Common myeloid progenitor, CD34-positive (primary cell): ENCODE measurements at regions not wholly inside any gene's neighbourhood (a gene's known extent, or its start where the extent isn't known, plus 50 kb on each side); places are given as distances from the start of the nearest gene placed in this dataset.
A peak's percentile ranks its signal among the peaks of the same experiment; 100 is the strongest.
"Not testable (repeated sequence)": the region's sequence is repeated elsewhere in the genome, so short reads cannot be mapped to it uniquely, and the experiment has no call there.

Source experiments
- CTCF ChIA-PET: fragments of 350-600 bp; sonication (Branson Sonifier 250); formaldehyde crosslinking; loops from one replicate; lab custom pipeline; 2021; ENCODE audit warnings: antibody characterized with exemption; lab: Charles Lee
- POLR2A ChIA-PET: fragments of 350-600 bp; sonication (Branson Sonifier 250); formaldehyde crosslinking; loops from one replicate; lab custom pipeline; 2021; ENCODE audit warnings: antibody characterized with exemption; lab: Charles Lee
- DNase-seq, 3 donors: peaks; one replicate each; pipeline versions ENCODE4 v3.0.0 to v3.0.0-alpha.2; 2013
- H3K27ac ChIP-seq, 2 experiments: 1 replicate in 1 of 2; 2 replicates in 1 of 2; pipeline ENCODE4 v1.7.0; 2013; ENCODE audit warnings: inconsistent platforms in 2 of 2, low read length in 2 of 2, mild to moderate bottlenecking in 2 of 2, low read depth in 1 of 2, moderate library complexity in 1 of 2; ENCODE audit not compliant: severe bottlenecking in 2 of 2, insufficient read depth in 1 of 2, poor library complexity in 1 of 2
- H3K27me3 ChIP-seq, 5 experiments: replicated peaks in 2 of 5; 1 replicate in 3 of 5; 2 replicates in 2 of 5; pipeline versions ENCODE4 v1.6.1 to v1.7.0; 2013; ENCODE audit warnings: low read length in 4 of 5, mild to moderate bottlenecking in 2 of 5, moderate library complexity in 2 of 5, inconsistent platforms in 1 of 5; ENCODE audit not compliant: insufficient read depth in 5 of 5, control insufficient read depth in 4 of 5
- H3K36me3 ChIP-seq, 4 experiments: 1 replicate in 2 of 4; 2 replicates in 2 of 4; pipeline versions ENCODE4 v1.6.1 to v1.7.0; 2013; ENCODE audit warnings: low read length in 3 of 4, control low read depth in 1 of 4, mild to moderate bottlenecking in 1 of 4; ENCODE audit not compliant: control insufficient read depth in 4 of 4, insufficient read depth in 4 of 4
- H3K4me1 ChIP-seq, 4 experiments: 1 replicate in 3 of 4; 2 replicates in 1 of 4; pipeline versions ENCODE4 v1.6.1 to v1.7.1; 2013; ENCODE audit warnings: low read length in 3 of 4, mild to moderate bottlenecking in 3 of 4, control low read depth in 1 of 4, inconsistent platforms in 1 of 4, moderate library complexity in 1 of 4; ENCODE audit not compliant: control insufficient read depth in 4 of 4, insufficient read depth in 4 of 4; ENCODE audit errors: control extremely low read depth in 1 of 4
- H3K4me3 ChIP-seq, 7 experiments: 1 replicate in 4 of 7; 2 replicates in 3 of 7; pipeline versions ENCODE4 v1.5.1 to v1.7.0; 2013; ENCODE audit warnings: mild to moderate bottlenecking in 7 of 7, low read length in 6 of 7, moderate library complexity in 6 of 7, inconsistent platforms in 2 of 7, low read depth in 2 of 7, control low read depth in 1 of 7; ENCODE audit not compliant: insufficient read depth in 4 of 7, control insufficient read depth in 1 of 7; ENCODE audit errors: extremely low read depth in 1 of 7
- H3K9me3 ChIP-seq, 5 experiments: 1 replicate in 4 of 5; 2 replicates in 1 of 5; pipeline versions ENCODE4 v1.6.1 to v1.7.1; 2013; ENCODE audit warnings: low read length in 4 of 5, mild to moderate bottlenecking in 2 of 5, inconsistent platforms in 1 of 5, low read depth in 1 of 5, moderate library complexity in 1 of 5; ENCODE audit not compliant: control insufficient read depth in 4 of 5, insufficient read depth in 2 of 5; ENCODE audit errors: control extremely low read depth in 1 of 5
- WGBS: methylation state at CpG from one replicate; pipeline ENCODE4 v1.1.5; 2013; ENCODE audit not compliant: insufficient coverage; 5-methylcytosine and 5-hydroxymethylcytosine counted together

- H3K9me3 ChIP-seq, H3K4me1 ChIP-seq, H3K36me3 ChIP-seq, H3K4me3 ChIP-seq, H3K27ac ChIP-seq, DNase-seq, H3K27me3 ChIP-seq, POLR2A ChIA-PET: not testable (repeated sequence)
- CTCF ChIA-PET: interaction anchor here (1.2 kb wide), 1 partner anchor 13 kb away, joined by 4 read pairs; no protein-coding TSS in a partner anchor
- WGBS: 98% methylated on average over 10 of the region's 11 CpGs
Observed at GRCh38 chr2:189976488-189976887, 86.0 kb downstream of the MSTN start.

- ChIA-PET POLR2A (no interaction called here), CTCF (interaction anchor here (0.8 kb wide), 1 partner anchor 8 kb away, joined by 3 read pairs; no protein-coding TSS in a partner anchor)
- H3K4me3 ChIP-seq: no peak overlapping the region
- no peaks in the 10 kb centered on the region for H3K27me3 ChIP-seq
- no peak overlapping the region for H3K27ac ChIP-seq
- WGBS: no CpG with 5 or more reads among the region's 1 CpG
- no peaks in the 10 kb centered on the region for H3K4me1 ChIP-seq
- no peak for DNase-seq
- no peaks in the 10 kb centered on the region for H3K36me3 ChIP-seq
- peaks cover 0 to 6% (median 0%) of the 10 kb centered on the region in 5 experiments for H3K9me3 ChIP-seq
Observed at GRCh38 chr2:189960346-189960745, 102.2 kb downstream of the MSTN start.

DNA sequence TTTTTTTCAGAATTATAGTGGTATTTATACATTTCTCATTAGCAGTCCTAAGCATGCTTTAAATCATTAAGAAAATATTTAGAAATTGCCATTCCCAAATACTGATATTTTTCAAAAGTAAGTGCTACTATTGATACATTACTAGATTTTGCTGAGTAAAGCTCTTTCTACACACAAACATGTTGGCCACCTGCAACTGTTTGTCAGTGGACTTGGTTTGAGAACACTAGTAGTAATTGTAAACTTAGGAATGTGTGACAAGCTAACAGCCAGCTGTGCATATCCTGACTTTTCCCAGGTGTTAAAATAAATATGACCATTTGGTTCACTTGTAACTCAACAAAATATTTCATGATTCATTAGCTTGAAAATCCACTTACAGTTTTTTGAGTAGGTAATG lies 103.1 kb downstream of the MSTN start:
- Histone ChIP-seq H3K9me3 (peaks cover 0 to 6% (median 0%) of the 10 kb centered on the region in 5 experiments), H3K27me3 (no peaks in the 10 kb centered on the region), H3K4me3 (no peak overlapping the region), H3K4me1 (no peaks in the 10 kb centered on the region), H3K27ac (no peak overlapping the region), H3K36me3 (no peaks in the 10 kb centered on the region)
- POLR2A ChIA-PET: no interaction called here
- CTCF ChIA-PET: no interaction called here
- DNase-seq: no peak

DNA sequence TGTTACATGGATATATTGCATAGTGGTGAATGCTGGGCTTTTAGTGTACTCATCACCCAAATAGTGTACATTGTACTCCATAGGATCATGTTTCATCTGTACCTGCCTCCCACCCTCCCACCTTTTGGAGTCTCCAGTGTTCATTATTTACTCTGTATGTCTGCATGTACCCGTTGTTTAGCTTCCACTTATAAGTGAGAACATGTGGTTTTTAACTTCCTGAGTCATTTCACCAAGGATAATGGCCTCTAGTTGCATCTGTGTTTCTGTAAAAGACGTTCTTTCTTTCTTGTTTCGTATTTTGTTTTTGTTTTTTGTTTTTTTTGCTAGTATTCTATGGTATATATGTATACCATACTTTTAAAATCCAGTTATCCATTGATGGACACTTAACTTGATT lies 107.5 kb downstream of the MSTN start:
- H3K27me3 ChIP-seq: no peaks in the 10 kb centered on the region
- H3K4me3 ChIP-seq: no peak overlapping the region
- DNase-seq: peak in 1 of 3 donors; percentile 2

GRCh38 chr2:189952536-189953109 lies 109.9 kb downstream of the MSTN start:
- no peaks in the 10 kb centered on the region for H3K36me3 ChIP-seq
- no peak overlapping the region for H3K27ac ChIP-seq
- no peaks in the 10 kb centered on the region for H3K9me3 ChIP-seq
- no peak for DNase-seq
- CTCF ChIA-PET: interaction anchor here (0.9 kb wide), 1 partner anchor 8 kb away, joined by 3 read pairs; no protein-coding TSS in a partner anchor
- WGBS: no CpG with 5 or more reads among the region's 3 CpGs
- POLR2A ChIA-PET: no interaction called here
- H3K4me3 ChIP-seq: no peak overlapping the region
- no peaks in the 10 kb centered on the region for H3K27me3 ChIP-seq
- peaks cover 0 to 4% (median 0%) of the 10 kb centered on the region in 4 experiments for H3K4me1 ChIP-seq

More for the DNA sequence above, 107.5 kb downstream of the MSTN start:
- WGBS: no CpG with 5 or more reads among the region's 3 CpGs
- CTCF ChIA-PET: no interaction called here
- no peak overlapping the region for H3K27ac ChIP-seq
- H3K9me3 ChIP-seq: no peaks in the 10 kb centered on the region
- POLR2A ChIA-PET: no interaction called here
- H3K4me1 ChIP-seq: peaks cover 0 to 4% (median 0%) of the 10 kb centered on the region in 4 experiments
- no peaks in the 10 kb centered on the region for H3K36me3 ChIP-seq

GRCh38 chr2:189951791-189952535 lies 110.6 kb downstream of the MSTN start:
- Histone ChIP-seq H3K27me3 (no peaks in the 10 kb centered on the region), H3K4me1 (peaks cover 0 to 4% (median 0%) of the 10 kb centered on the region in 4 experiments), H3K27ac (no peak overlapping the region), H3K9me3 (no peaks in the 10 kb centered on the region), H3K36me3 (no peaks in the 10 kb centered on the region), H3K4me3 (no peak overlapping the region)
- CTCF ChIA-PET: interaction anchor here (0.9 kb wide), 1 partner anchor 8 kb away, joined by 3 read pairs; no protein-coding TSS in a partner anchor
- DNase-seq: no peak
- POLR2A ChIA-PET: no interaction called here
- 83% methylated on average over 1 of the region's 2 CpGs for WGBS

- ChIA-PET POLR2A (no interaction called here), CTCF (no interaction called here)
- no peaks in the 10 kb centered on the region for H3K27me3 ChIP-seq
- peaks cover 5 to 30% (median 7%) of the 10 kb centered on the region in 5 experiments for H3K9me3 ChIP-seq
- DNase-seq: no peak
- H3K4me1 ChIP-seq: no peaks in the 10 kb centered on the region
- no peaks in the 10 kb centered on the region for H3K36me3 ChIP-seq
- no peak overlapping the region for H3K27ac ChIP-seq
- H3K4me3 ChIP-seq: no peak overlapping the region
Observed at GRCh38 chr2:189943009-189943408, 119.5 kb downstream of the MSTN start.
